KMS-11 (cell line): ENCODE measurements at regions not wholly inside any gene's neighbourhood (a gene's known extent, or its start where the extent isn't known, plus 50 kb on each side); places are given as distances from the start of the nearest gene placed in this dataset.
"Not testable (repeated sequence)": the region's sequence is repeated elsewhere in the genome, so short reads cannot be mapped to it uniquely, and the experiment has no call there.

Source experiments
- H2AFZ ChIP-seq: fragments of 200-600 bp; sonication (generic); 2 replicates; pipeline ENCODE4 v1.6.1; 2016; ENCODE audit warnings: antibody characterized with exemption, mixed run types, low read depth
- H3K27ac ChIP-seq: fragments of 200-600 bp; sonication (generic); 2 replicates; pipeline ENCODE4 v1.6.1; 2016; ENCODE audit warnings: mild to moderate bottlenecking, mixed run types
- H3K27me3 ChIP-seq: fragments of 200-600 bp; sonication (generic); 2 replicates; pipeline ENCODE4 v1.6.1; 2017; ENCODE audit warnings: mild to moderate bottlenecking, low read depth, mixed run types, moderate library complexity; ENCODE audit not compliant: insufficient read depth
- H3K36me3 ChIP-seq: fragments of 200-600 bp; sonication (generic); 2 replicates; pipeline ENCODE4 v1.6.1; 2017; ENCODE audit warnings: mild to moderate bottlenecking, mixed run types; ENCODE audit not compliant: insufficient read depth
- H3K4me1 ChIP-seq: fragments of 200-600 bp; sonication (generic); 2 replicates; pipeline ENCODE4 v1.6.1; 2016; ENCODE audit warnings: mild to moderate bottlenecking, low read depth, mixed run types; ENCODE audit not compliant: poor library complexity, severe bottlenecking
- H3K4me2 ChIP-seq: fragments of 200-600 bp; sonication (generic); 2 replicates; pipeline ENCODE4 v1.7.0; 2016; ENCODE audit warnings: mild to moderate bottlenecking, mixed run types
- H3K4me3 ChIP-seq: fragments of 200-600 bp; sonication (generic); IDR thresholded peaks from 2 replicates; pipeline ENCODE4 v1.6.1; 2017; ENCODE audit warnings: low read depth, low read length, mixed read lengths; ENCODE audit not compliant: insufficient read depth
- H3K79me2 ChIP-seq: fragments of 200-600 bp; sonication (generic); 2 replicates; pipeline ENCODE4 v1.6.1; 2016; ENCODE audit warnings: low read depth, mixed run types; ENCODE audit not compliant: insufficient read depth
- H3K9ac ChIP-seq: fragments of 200-600 bp; sonication (generic); 2 replicates; pipeline ENCODE4 v1.6.1; 2016; ENCODE audit warnings: mild to moderate bottlenecking, mixed run types
- H4K20me1 ChIP-seq: fragments of 200-600 bp; sonication (generic); 2 replicates; pipeline ENCODE4 v1.6.1; 2016; ENCODE audit warnings: mild to moderate bottlenecking, mixed run types; ENCODE audit not compliant: insufficient read depth
- CTCF ChIP-seq: fragments of 200-600 bp; sonication (generic); conservative IDR thresholded peaks from 2 replicates; pipeline ENCODE4 v1.6.1; 2017; ENCODE audit warnings: low read depth, mild to moderate bottlenecking, antibody characterized with exemption, low read length, moderate library complexity, mixed read lengths

- no peak overlapping the region for H2AFZ ChIP-seq
- no peaks in the 10 kb centered on the region for H3K4me1 ChIP-seq
- H3K27me3 ChIP-seq = no peaks in the 10 kb centered on the region
- H3K27ac ChIP-seq = no peak overlapping the region
- H4K20me1 ChIP-seq = no peaks in the 10 kb centered on the region
- no peak overlapping the region for H3K9ac ChIP-seq
- H3K4me2 ChIP-seq = no peak overlapping the region
- TF ChIP-seq CTCF = no peak
- no peaks in the 10 kb centered on the region for H3K36me3 ChIP-seq
- H3K79me2 ChIP-seq = no peaks in the 10 kb centered on the region
- H3K4me3 ChIP-seq = no peak overlapping the region
Observed at GRCh38 chr2:234394450-234394849, 102.4 kb downstream of the ARL4C start.

- no peak overlapping the region for H2AFZ ChIP-seq
- no peak for TF ChIP-seq CTCF
- H3K4me2 ChIP-seq = no peak overlapping the region
- H3K27me3 ChIP-seq = no peaks in the 10 kb centered on the region
- no peaks in the 10 kb centered on the region for H3K36me3 ChIP-seq
- H3K4me3 ChIP-seq = no peak overlapping the region
- no peaks in the 10 kb centered on the region for H4K20me1 ChIP-seq
- no peak overlapping the region for H3K9ac ChIP-seq
- no peaks in the 10 kb centered on the region for H3K79me2 ChIP-seq
- no peak overlapping the region for H3K27ac ChIP-seq
- no peaks in the 10 kb centered on the region for H3K4me1 ChIP-seq
Observed at GRCh38 chr2:234393354-234393753, 103.5 kb downstream of the ARL4C start.

GRCh38 chr2:234392041-234392615 lies 104.8 kb downstream of the ARL4C start:
- Histone ChIP-seq H4K20me1 (no peaks in the 10 kb centered on the region), H3K27me3 (no peaks in the 10 kb centered on the region), H3K79me2 (no peaks in the 10 kb centered on the region), H2AFZ (no peak overlapping the region), H3K4me1 (no peaks in the 10 kb centered on the region), H3K9ac (no peak overlapping the region), H3K4me3 (no peak overlapping the region), H3K36me3 (no peaks in the 10 kb centered on the region), H3K4me2 (no peak overlapping the region), H3K27ac (no peak overlapping the region)
- no peak for TF ChIP-seq CTCF

- no peaks in the 10 kb centered on the region for H4K20me1 ChIP-seq
- H3K27ac ChIP-seq = no peak overlapping the region
- H3K27me3 ChIP-seq = no peaks in the 10 kb centered on the region
- H2AFZ ChIP-seq = no peak overlapping the region
- H3K79me2 ChIP-seq = no peaks in the 10 kb centered on the region
- H3K4me1 ChIP-seq = no peaks in the 10 kb centered on the region
- H3K4me3 ChIP-seq = no peak overlapping the region
- TF ChIP-seq CTCF = no peak
- no peaks in the 10 kb centered on the region for H3K36me3 ChIP-seq
- H3K9ac ChIP-seq = no peak overlapping the region
- H3K4me2 ChIP-seq = no peak overlapping the region
Observed at GRCh38 chr2:234391625-234392024, 105.3 kb downstream of the ARL4C start.

GRCh38 chr2:234389661-234390060 lies 107.2 kb downstream of the ARL4C start:
- H3K27me3 ChIP-seq, H4K20me1 ChIP-seq, H3K4me1 ChIP-seq, H3K79me2 ChIP-seq, H2AFZ ChIP-seq, H3K4me3 ChIP-seq, H3K36me3 ChIP-seq, H3K9ac ChIP-seq, H3K4me2 ChIP-seq, H3K27ac ChIP-seq: not testable (repeated sequence)
